ENCODE measurements at regions not wholly inside any gene's neighbourhood (a gene's known extent, or its start where the extent isn't known, plus 50 kb on each side); places are given as distances from the start of the nearest gene placed in this dataset.

- H3K27me3 ChIP-seq, result no peaks in the 10 kb centered on the region
- intact Hi-C loops (cut with DNase I), result no loop called here
- H3K36me3 ChIP-seq, result no peaks in the 10 kb centered on the region
- no peaks in the 10 kb centered on the region for H3K4me1 ChIP-seq (ENCODE audit: insufficient read depth)
- no peak for DNase-seq
- H3K27ac ChIP-seq, result no peak overlapping the region
- WGBS, 3 donors, result 66 to 88% (median 85%) methylated on average over 2 of the region's 2 CpGs
- no peak overlapping the region for H3K4me3 ChIP-seq
- TF ChIP-seq, protein P1, sequence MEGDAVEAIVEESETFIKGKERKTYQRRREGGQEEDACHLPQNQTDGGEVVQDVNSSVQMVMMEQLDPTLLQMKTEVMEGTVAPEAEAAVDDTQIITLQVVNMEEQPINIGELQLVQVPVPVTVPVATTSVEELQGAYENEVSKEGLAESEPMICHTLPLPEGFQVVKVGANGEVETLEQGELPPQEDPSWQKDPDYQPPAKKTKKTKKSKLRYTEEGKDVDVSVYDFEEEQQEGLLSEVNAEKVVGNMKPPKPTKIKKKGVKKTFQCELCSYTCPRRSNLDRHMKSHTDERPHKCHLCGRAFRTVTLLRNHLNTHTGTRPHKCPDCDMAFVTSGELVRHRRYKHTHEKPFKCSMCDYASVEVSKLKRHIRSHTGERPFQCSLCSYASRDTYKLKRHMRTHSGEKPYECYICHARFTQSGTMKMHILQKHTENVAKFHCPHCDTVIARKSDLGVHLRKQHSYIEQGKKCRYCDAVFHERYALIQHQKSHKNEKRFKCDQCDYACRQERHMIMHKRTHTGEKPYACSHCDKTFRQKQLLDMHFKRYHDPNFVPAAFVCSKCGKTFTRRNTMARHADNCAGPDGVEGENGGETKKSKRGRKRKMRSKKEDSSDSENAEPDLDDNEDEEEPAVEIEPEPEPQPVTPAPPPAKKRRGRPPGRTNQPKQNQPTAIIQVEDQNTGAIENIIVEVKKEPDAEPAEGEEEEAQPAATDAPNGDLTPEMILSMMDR (IDR thresholded peaks at IDR 0.05), result no peak
- no peak for TF ChIP-seq EP300 (IDR thresholded peaks at IDR 0.05)
- no peak for TF ChIP-seq POLR2A (IDR thresholded peaks at IDR 0.05)
- H3K9me3 ChIP-seq, result no peaks in the 10 kb centered on the region
Measured at GRCh38 chr22:48858856-48859255, 968.8 kb downstream of the BRD1 start.

DNA sequence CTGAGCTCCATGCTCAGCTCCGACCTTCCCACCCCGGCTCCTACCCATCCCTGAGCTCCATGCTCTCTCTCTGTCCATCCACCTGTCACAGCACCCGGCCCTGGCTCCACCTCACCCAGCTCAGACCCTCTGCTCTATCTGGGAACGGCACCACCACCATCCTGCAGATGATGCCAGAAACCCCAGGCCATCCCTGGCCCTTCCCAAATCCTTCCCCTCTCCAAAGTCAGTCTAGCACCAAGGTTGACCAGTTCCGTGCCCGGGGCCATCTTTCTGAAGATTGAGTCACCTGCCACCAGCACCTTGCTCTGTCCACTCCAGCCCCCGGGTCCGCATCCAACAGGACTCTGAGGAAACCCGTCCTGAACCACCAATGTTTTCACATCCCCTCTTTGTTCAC lies 969.6 kb downstream of the BRD1 start:
- Histone ChIP-seq H3K9me3 (no peaks in the 10 kb centered on the region), H3K27ac (no peak overlapping the region), H3K4me1 (ENCODE audit: insufficient read depth) (no peaks in the 10 kb centered on the region), H3K27me3 (no peaks in the 10 kb centered on the region), H3K36me3 (no peaks in the 10 kb centered on the region), H3K4me3 (no peak overlapping the region)
- TF ChIP-seq, protein P1 (IDR thresholded peaks at IDR 0.05), result no peak
- TF ChIP-seq POLR2A (IDR thresholded peaks at IDR 0.05) (no peak), EP300 (IDR thresholded peaks at IDR 0.05) (no peak)
- intact Hi-C loops (cut with DNase I), result no loop called here
- no peak for DNase-seq
- 75 to 85% (median 80%) methylated on average over 9 of the region's 9 CpGs for WGBS, 3 donors

- Histone ChIP-seq H3K36me3 (no peaks in the 10 kb centered on the region), H3K4me1 (ENCODE audit: insufficient read depth) (no peaks in the 10 kb centered on the region), H3K27ac (no peak overlapping the region), H3K9me3 (no peaks in the 10 kb centered on the region), H3K4me3 (no peak overlapping the region), H3K27me3 (no peaks in the 10 kb centered on the region)
- TF ChIP-seq EP300 (IDR thresholded peaks at IDR 0.05) (no peak), POLR2A (IDR thresholded peaks at IDR 0.05) (no peak)
- TF ChIP-seq, protein P1 (IDR thresholded peaks at IDR 0.05), result no peak
- DNase-seq, result no peak
- WGBS, 3 donors, result 89 to 91% (median 89%) methylated on average over 13 of the region's 13 CpGs
- intact Hi-C loops (cut with DNase I), result no loop called here
Measured at GRCh38 chr22:48857202-48857805, 970.4 kb downstream of the BRD1 start.

GRCh38 chr22:48856308-48856615 lies 971.4 kb downstream of the BRD1 start:
- no peaks in the 10 kb centered on the region for H3K9me3 ChIP-seq
- TF ChIP-seq EP300 (IDR thresholded peaks at IDR 0.05), result no peak
- no peak overlapping the region for H3K27ac ChIP-seq
- no peaks in the 10 kb centered on the region for H3K36me3 ChIP-seq
- 72 to 84% (median 76%) methylated on average over 8 of the region's 8 CpGs for WGBS, 3 donors
- H3K4me3 ChIP-seq, result no peak overlapping the region
- intact Hi-C loops (cut with DNase I), result no loop called here
- no peaks in the 10 kb centered on the region for H3K27me3 ChIP-seq
- DNase-seq, result no peak
- H3K4me1 ChIP-seq (ENCODE audit: insufficient read depth), result no peaks in the 10 kb centered on the region

DNA sequence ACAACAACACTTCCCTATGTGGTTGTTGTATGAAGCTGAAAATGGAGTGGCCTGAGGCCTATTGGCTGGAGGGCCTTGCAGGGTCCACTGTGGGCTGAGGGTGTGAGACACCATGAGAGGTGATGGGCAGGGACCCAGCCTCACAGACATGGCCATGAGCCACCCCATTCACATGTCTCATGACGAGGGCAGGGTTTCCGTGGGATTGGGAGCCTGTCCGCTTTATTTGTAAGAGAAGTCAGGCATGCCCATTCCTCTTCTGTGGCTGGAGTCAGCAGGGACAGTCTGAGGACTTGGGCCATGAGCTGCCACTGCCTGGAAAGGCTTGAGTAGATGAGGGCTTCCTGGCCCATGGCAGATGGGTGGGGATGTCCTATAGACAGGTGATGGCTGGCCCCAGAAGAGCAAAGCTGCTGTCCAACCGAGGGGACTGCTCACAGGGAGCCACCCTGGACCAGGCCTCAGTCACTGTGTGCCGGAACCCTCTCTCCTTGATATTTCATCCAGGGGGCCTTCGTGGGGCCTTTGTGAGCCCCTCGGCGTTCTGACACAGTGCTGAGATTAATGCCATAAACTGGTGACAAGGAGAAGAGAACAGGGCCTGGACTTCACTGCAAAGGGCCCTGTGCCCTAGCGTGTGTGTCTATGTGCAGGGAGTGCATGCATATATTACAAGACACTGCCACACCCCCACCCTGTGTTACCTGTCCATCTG lies 971.9 kb downstream of the BRD1 start:
- H3K27ac ChIP-seq, result no peak overlapping the region
- no peak for TF ChIP-seq POLR2A (IDR thresholded peaks at IDR 0.05)
- no peak for TF ChIP-seq EP300 (IDR thresholded peaks at IDR 0.05)
- TF ChIP-seq, protein P1 (IDR thresholded peaks at IDR 0.05), result no peak
- no peak overlapping the region for H3K4me3 ChIP-seq
- no peaks in the 10 kb centered on the region for H3K36me3 ChIP-seq
- no peaks in the 10 kb centered on the region for H3K27me3 ChIP-seq
- intact Hi-C loops (cut with DNase I), result no loop called here
- no peaks in the 10 kb centered on the region for H3K9me3 ChIP-seq
- no peaks in the 10 kb centered on the region for H3K4me1 ChIP-seq (ENCODE audit: insufficient read depth)
- 88 to 95% (median 90%) methylated on average over 9 of the region's 9 CpGs for WGBS, 3 donors
- no peak for DNase-seq
